DMS 273 treated with DMSO at 0.1 percent for 48 hours (cell line): ENCODE measurements at regions not wholly inside any gene's neighbourhood (a gene's known extent, or its start where the extent isn't known, plus 50 kb on each side); places are given as distances from the start of the nearest gene placed in this dataset.
"Not testable (repeated sequence)": the region's sequence is repeated elsewhere in the genome, so short reads cannot be mapped to it uniquely, and the experiment has no call there.

ENCODE experiments used
- DNase-seq: peaks from one replicate; lab custom pipeline; 2025; lab: John Stamatoyannopoulos, UW

DNA sequence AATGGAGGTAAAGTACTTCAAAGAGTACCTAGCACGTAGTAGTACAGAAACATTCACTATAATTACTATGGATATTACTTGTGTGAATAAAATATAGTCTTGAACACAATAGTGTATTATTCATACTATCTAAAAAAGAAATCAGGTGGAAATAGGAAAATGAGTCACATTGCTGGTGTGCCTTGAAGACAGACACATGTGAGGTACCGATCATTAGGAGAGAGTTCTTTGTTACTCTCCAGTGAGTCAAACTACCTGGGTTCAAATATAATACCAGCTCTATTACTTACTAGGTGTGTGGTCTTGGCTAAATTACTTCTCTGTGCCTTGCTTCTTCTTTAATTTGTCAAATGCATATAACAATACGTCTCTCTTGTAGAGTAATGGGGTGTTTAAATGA lies 50.8 kb upstream of the BEND6 start:
- no peak for DNase-seq

DNA sequence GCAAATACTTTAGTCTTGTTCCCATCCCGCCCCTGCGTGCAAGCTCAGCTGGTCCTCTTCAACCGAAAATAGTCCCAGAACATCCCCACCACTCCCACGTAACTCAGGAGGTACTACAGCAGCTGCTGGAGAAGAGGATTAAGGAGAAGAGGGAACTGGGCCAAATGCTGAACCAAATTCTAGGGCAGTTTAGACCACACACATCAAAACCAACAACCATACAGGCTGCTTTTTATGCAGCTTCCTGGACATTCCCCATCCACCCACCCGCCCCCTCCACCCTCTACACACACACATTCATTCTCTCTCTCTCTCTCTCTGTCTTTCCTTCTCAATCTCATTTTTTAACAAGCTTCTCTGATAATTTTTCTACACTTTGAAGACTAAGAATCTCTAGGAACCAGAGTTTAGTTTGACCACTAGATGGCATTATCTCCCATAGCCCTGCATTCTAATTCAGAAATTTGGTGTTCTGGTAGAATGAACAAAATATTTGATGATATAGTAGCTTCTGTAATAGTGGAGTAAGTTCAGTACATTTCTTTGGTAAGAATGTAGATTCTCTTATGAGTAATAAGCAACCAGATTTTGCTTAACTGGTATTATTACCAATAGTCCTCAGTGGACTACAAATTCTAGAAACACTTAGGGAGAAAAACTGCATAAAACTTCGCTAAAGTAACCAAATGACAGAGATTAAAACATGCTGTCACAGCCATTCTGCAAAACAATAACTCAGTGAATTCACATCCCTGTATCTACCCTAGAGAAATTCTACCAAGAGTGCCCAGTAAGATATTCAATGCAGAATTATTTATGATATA lies 52.1 kb upstream of the BEND6 start:
- no peak for DNase-seq

GRCh38 chr6:56900784-56901183 lies 54.1 kb upstream of the BEND6 start:
- no peak for DNase-seq

GRCh38 chr6:56899753-56900152 lies 55.2 kb upstream of the BEND6 start:
- no peak for DNase-seq

- no peak for DNase-seq
Measured at GRCh38 chr6:56899311-56899710, 55.6 kb upstream of the BEND6 start.

GRCh38 chr6:56897789-56898529 lies 56.9 kb upstream of the BEND6 start:
- DNase-seq = no peak

GRCh38 chr6:56891754-56892153 lies 63.2 kb upstream of the BEND6 start:
- DNase-seq = no peak

GRCh38 chr6:56890683-56891429 lies 64.1 kb upstream of the BEND6 start:
- no peak for DNase-seq

DNA sequence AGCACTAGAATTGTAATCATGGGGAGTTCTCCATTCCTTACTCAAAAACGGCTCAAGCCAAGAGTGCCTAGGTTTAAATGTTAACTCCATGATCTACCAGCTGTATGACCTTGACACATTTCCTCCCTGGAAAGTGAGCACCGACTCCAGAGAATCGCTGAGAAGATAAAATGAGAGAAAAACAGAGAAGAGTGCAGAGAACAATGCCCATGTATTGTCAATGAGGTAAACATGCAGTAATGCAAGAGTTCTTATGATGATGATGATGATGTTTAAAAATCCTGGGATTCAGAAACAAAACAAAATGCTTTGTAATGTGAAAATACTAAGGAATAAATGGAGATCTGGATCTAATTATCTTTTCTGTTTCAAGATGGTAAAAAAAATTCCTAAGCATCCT lies 64.8 kb upstream of the BEND6 start:
- DNase-seq = no peak

DNA sequence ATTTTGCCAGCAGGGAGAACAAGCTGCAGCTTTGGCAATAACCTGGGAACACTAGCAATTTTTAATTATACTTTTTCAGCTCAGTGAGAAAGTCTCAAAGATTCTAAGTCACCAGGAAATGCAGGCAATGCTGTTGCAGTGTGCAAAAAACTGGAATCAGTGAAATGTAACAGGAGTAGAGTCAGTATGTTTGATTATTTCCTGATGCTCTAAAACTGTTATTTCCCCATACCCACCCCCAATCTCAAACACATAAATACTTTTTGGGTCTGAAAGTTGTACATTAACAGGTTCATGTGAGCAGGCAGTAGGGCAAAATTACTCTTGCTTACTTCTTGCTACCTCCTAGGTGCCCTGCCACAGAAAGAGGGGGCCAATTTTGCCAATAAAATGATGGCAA lies 65.4 kb upstream of the BEND6 start:
- DNase-seq = no peak

- no peak for DNase-seq
Measured at GRCh38 chr6:56888687-56889086, 66.2 kb upstream of the BEND6 start.

DNA sequence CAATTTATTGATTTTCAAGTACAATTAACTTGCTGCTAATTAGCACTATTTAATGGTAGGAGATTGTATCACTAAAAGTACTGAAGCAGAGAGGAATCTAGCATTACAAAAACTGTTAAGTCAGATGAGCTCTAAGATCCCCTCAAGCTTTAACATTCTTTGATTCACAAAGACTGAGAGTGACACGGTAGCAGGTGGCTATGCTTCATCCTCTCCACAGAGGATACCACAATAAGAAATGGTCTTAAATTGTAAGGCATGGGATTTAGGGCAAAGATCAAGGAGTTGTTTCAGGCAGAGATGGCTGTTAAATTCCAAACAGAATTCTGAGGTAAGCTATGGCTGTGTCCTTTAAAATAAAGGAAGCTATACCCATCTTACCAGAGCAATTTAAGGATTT lies 67.8 kb upstream of the BEND6 start:
- no peak for DNase-seq

DNA sequence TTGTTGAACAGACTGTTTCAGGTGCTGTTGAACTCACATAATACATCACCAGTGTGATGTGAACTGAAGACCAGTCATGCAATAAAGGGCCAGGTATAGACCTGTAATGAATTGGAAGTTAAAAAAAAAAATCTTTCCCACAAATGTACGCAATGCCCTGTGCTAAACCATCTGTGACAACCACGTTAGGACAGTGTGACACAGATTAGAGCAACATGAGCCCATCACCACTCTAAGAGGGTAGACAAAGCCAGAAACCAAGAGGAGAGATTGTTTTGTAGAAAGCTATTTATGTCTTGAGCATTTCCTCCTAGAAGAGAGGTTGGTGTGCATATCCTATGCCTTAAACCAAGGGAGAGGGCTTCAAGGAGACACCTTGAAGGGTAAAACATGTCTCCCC lies 77.0 kb upstream of the BEND6 start:
- DNase-seq = no peak

GRCh38 chr6:56875961-56876360 lies 78.9 kb upstream of the BEND6 start:
- no peak for DNase-seq

GRCh38 chr6:56875523-56875922 lies 79.4 kb upstream of the BEND6 start:
- DNase-seq = no peak

- no peak for DNase-seq
Measured at GRCh38 chr6:56874328-56874727, 80.6 kb upstream of the BEND6 start.

GRCh38 chr6:56870053-56870452 lies 84.9 kb upstream of the BEND6 start:
- DNase-seq = not testable (repeated sequence)

DNA sequence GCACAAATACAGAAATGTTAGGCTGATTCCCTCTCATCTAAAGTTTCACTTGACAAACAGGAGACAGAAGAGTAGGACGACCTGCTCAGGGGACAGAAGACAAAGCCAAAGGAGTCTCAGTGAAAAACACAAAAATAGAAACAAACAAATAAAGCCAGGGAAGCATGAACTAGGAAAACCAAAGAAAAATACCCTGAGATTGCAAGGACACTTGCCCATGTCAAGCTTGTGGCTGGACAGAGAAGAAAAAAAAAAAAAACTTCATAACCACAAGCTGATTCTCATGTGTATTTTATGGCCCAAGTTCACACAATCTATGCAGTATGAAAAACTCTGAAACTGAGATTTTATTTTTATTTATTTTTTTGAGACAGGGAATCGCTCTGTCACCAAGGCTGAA lies 85.6 kb upstream of the BEND6 start:
- DNase-seq = no peak

DNA sequence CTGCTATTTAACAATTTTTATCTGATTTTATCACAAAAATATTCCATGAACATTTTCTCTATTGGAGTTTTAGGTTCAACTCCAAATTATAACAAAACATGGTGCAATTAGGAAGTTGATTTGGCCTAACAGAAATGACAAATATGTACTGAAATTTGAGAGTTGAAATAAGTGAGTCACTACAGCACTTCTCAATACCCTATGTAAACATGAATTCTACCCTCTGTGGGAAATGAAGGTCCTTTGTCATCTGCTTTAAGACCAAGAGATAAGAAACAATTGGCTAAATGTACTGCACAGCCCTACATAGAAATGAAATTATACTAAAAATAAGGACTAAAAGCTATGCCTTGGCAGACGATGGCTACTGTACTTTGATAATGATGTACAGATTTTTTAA lies 86.2 kb upstream of the BEND6 start:
- DNase-seq = no peak

- DNase-seq = no peak
Measured at GRCh38 chr6:56866917-56867522, 87.9 kb upstream of the BEND6 start.

DNA sequence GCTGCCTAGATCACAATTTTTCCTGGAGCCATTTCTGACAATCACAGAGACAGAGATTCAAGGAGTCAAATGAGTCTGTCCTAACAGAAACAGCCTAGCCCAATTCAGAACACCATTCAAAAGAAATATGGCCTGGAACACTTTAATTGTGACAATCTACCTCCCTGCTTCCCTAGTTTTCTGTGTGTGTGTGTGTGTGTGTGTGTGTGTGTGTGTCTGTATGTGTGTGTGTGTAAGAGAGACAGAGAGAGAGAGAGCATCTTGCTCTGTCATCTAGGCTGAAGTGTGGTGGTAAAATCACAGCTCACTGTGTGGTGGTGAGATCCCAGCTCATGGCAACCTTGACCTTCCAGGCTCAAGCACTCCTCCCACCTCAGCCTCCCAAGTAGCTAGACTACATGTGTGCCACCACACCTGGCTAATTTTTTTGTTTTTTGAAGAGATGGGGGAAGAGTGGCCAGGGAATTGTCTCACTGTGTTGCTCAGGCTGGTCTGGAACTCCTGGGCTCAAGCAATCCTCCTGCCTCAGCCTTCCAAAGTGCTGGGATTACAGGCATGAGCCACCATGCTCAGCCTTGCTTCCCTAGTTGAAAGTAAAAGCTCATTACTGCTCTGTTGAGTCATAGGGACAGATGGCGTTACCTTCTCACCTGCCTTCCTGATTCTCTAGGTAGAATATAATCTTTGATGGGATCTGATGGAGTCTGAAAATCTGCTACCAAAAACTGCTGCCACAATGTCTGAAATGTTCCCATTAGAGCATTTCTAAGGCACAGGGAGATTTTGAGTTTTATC lies 89.6 kb upstream of the BEND6 start:
- no peak for DNase-seq

DNA sequence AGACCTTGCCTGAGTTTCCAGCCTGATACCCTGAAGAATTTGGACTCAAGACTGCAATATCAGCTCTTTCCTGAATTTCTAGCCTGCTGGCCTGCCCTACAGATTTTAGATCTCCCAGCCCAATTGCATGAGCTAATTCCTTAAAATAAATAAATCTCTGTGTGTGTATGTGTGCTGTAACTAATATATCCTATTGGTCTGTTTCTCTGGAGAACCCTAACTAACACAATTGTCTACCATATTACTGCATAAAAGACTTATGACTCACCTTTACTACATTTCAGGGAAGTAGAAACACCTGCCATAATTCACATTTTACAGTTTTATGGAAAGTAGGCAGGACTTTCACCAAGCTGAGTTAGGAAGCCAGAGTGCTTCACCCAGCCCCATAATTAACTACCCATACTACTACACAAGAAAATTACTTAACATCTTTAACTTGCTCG lies 90.7 kb upstream of the BEND6 start:
- DNase-seq = no peak
